Sigmoid colon (tissue), 3 donors: ENCODE measurements at regions not wholly inside any gene's neighbourhood (a gene's known extent, or its start where the extent isn't known, plus 50 kb on each side); places are given as distances from the start of the nearest gene placed in this dataset.

Source experiments
- CTCF ChIP-seq, 4 experiments: fragments of 450-650 bp in 3 of 4; fragments of 200-600 bp in 1 of 4; IDR thresholded peaks; one replicate each; pipeline ENCODE4 v1.5.1; 2016 to 2019; ENCODE audit warnings: antibody characterized with exemption in 4 of 4, mild to moderate bottlenecking in 3 of 4, moderate library complexity in 2 of 4
- POLR2A ChIP-seq, 2 donors: fragments of 450-650 bp; IDR thresholded peaks; one replicate each; pipeline ENCODE4 v1.6.1; 2016; ENCODE audit warnings: antibody characterized with exemption in 2 of 2, mild to moderate bottlenecking in 2 of 2, moderate library complexity in 2 of 2

- TF ChIP-seq CTCF (IDR thresholded peaks at IDR 0.05) (no peak), POLR2A (IDR thresholded peaks at IDR 0.05) (no peak)
Observed at GRCh38 chr1:11428789-11429188, 50.2 kb upstream of the DISP3 start.
